Forelimb muscle (tissue), 1 donor: ENCODE measurements at regions not wholly inside any gene's neighbourhood (a gene's known extent, or its start where the extent isn't known, plus 50 kb on each side); places are given as distances from the start of the nearest gene placed in this dataset.

Experiments used
- DNase-seq: peaks from one replicate; pipeline ENCODE4 v3.0.0-alpha.2; 2013; ENCODE audit warnings: low read depth

- DNase-seq = peak; percentile 38
Measured at GRCh38 chr18:39025531-39025930, 1459.9 kb upstream of the CELF4 start.

GRCh38 chr18:39019989-39020388 is 1454.4 kb upstream of the CELF4 start:
- no peak for DNase-seq

DNA sequence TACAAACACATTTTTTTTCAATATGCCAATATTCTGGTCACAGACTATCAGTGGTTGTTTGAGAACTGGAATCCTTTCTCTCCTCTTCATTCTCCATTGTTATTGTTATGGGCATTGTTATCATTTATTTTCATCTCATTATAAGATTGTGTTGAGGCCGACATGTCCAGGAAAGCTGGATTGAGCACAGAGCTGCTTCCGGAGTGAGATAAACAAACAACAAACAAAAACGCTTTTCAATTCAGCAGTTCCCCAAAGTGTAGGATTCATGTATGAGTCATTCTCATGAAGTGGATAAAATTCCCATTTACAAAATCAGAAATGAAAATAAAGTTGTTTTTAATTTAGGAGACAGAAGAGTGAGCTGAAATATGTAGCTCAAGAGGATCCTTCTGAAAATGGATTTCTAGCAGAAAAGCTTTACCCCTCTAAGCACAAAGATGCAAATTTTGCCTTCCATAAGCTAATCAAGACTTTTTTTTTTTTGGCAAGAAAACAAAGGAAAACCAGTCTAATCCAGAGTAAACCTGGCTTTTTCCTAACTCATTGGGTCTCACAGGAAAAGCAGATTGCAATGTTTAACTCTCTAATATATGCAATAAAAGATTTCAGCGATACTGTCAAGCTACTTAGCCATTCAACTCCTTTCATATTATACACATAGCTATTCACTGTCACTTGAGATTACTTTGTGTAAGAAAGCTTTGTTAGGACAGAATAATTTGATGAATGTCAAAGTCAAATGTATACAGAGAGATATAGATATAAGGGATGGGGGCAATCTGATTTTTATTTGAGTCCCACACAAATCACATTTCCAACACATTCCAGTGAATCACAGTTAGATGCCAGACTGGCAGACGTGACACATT is 1441.7 kb upstream of the CELF4 start:
- DNase-seq = no peak

DNA sequence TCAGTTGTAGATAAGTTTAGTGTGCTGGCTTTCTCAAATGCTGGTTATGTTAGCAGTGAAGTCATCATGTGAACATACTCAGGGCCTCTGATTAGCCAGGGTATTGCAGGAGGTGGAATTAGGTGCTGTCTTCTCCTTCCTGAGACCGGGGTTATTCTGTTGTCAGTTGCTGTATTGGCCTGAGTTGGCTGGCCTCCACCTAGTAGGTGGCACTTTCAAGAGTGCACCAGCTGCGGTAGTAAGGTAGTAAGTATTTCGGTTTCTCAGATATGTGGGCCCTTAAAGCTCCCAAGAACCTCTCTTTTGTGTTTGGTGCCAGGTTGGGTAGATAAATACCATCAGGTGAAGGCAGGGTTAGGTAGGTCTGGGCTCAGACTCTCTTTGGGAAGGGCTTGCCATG is 1430.5 kb upstream of the CELF4 start:
- DNase-seq = no peak

DNA sequence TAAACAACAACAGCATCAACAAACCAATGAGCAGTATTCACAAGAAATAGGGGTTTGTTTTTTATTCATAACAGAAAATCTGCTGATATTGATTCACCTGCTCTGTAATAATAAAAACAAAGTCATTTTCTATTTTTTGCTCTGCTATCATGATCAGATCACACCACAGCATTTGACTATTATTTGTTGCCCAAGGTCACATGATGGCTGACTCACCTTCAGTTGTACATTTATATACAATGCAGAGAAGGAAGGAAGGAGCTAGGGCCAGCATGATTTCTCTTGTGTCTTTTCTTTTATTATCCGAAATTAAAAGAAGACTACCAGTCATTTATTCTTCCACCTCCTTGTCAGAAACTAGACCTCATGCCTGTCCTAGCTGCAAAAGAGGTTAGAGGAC is 1427.7 kb upstream of the CELF4 start:
- DNase-seq = no peak

- no peak for DNase-seq
Measured at GRCh38 chr18:38984968-38985367, 1419.4 kb upstream of the CELF4 start.

DNA sequence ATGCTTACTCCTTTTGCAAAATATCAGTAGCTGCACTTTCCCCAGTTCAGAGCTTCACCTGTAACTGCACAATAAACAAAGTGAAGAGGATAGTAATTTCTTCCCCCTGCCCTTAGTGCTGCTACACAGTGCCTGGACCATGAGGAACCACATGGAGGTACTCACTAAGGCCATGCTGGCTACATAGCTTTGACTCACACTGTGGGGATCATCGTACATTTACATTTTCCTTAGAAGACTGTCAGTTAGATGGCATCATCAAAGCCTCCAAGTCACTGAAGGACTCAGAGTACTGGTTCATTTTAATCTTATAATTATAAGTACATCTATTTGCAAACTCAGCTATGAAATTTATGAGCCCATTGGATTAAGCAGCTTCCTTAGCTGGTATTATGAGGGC is 1416.5 kb upstream of the CELF4 start:
- no peak for DNase-seq

DNA sequence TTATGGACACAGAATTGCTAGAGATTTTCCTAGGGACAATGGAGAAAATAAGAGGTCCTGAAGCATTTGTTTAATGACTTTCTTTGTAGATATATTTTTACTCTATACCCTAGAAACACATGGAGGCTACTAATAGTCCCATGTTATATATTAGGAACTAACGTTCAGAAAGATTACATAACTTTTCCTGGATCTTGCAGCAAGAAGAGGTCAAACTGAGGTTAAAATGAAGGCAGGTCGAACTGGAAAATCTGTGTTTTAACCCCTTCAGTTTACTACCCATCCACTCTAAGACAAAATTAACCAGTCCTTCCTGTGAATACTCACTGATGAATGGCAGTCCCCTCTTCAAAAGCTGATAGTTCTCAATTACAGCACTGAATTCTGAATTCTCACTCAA is 1415.8 kb upstream of the CELF4 start:
- peak; percentile 13 for DNase-seq

GRCh38 chr18:38980420-38980819 is 1414.8 kb upstream of the CELF4 start:
- no peak for DNase-seq

DNA sequence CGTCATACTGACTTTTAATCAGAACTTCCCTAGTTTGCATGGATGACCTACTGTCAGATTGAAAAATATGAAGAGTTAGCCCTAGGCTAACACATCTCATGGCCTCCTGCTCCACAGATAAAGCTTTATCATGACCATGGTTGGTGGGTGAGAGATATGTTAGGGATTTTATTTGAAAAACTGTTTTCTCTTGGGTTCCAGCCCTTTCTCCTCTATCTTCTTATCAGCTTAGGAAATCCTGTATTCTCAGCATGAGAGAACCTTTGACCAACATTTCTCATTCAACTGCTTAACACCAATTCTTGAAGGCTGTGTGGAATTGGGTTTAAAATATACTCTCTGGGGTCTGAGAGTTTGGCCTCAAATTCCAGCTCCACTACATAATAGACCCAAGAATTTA is 1407.0 kb upstream of the CELF4 start:
- DNase-seq = no peak

DNA sequence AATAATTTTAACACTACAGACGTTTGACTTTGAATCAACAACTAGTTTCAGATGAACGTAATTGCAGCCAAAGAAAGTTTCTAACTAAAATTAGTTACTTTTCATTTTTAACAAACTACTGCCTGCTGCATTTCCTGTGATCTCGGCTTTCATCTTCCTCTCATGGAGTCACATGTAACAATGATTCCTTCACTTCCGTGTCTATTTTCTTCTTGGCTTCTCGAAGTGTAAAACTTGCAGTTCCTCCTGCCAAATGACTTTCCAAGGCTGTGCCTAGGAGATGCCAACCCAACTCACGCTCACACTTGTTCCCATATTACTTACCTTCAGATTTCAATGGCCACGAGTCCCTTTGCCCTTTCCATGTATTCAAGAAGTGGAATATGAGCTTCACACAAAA is 1406.3 kb upstream of the CELF4 start:
- no peak for DNase-seq

- DNase-seq = no peak
Measured at GRCh38 chr18:38966841-38967240, 1401.2 kb upstream of the CELF4 start.

DNA sequence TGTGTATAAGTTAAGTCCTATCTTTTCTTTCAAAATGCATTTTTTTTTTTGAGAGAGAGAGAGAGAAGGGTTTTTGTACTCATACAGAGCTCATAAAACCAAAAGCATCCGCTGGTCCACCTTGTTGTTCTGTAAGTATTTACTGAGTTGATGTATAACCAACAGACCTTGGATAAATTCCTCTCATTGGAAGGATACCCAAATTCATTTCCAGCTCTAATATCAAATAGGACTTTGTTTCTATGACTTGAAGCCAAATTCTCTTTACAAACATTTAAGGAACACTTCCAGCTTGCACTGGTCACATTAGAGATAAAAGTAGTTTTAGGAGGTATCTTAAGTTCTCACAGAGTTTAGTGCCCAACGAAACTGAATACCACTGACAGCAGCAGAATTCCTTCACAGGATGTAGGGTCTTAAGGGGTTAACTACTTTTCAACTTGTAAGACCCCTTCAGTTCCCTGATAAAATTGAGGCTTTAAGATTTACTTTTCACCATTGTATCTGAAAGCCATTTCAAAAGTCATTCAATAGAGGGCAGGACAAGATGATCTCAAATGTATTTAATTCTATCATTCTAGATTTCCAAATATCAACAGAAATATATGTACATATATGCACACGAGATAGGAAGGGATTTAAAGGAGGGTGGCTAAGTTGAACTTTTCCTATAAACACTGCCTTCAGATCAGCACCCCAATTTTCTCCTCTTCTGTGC is 1398.5 kb upstream of the CELF4 start:
- DNase-seq = no peak

GRCh38 chr18:38961880-38962279 is 1396.3 kb upstream of the CELF4 start:
- no peak for DNase-seq

GRCh38 chr18:38957736-38958135 is 1392.1 kb upstream of the CELF4 start:
- DNase-seq = peak; percentile 39

GRCh38 chr18:38956068-38956467 is 1390.5 kb upstream of the CELF4 start:
- DNase-seq = no peak

- DNase-seq = no peak
Measured at GRCh38 chr18:38951633-38952032, 1386.0 kb upstream of the CELF4 start.

DNA sequence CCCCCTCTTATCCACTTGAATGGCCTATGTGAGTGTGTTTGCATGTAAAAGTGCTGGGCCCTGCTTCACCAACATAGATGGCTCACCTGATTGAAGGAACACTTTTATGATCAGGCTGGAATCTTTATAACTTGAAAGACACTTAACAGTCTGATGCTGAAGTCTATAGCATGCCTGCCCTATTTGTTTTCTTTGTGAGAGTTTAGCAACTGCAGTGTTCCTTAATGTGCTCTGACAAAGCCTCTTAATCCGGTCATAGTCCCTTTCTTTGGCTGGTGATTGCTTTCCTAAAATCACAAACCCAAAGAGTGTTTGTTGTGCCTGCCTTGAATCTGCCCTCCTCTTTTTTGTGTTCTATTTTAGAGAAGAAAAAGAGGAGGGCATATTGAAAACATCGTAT is 1382.8 kb upstream of the CELF4 start:
- DNase-seq = no peak

DNA sequence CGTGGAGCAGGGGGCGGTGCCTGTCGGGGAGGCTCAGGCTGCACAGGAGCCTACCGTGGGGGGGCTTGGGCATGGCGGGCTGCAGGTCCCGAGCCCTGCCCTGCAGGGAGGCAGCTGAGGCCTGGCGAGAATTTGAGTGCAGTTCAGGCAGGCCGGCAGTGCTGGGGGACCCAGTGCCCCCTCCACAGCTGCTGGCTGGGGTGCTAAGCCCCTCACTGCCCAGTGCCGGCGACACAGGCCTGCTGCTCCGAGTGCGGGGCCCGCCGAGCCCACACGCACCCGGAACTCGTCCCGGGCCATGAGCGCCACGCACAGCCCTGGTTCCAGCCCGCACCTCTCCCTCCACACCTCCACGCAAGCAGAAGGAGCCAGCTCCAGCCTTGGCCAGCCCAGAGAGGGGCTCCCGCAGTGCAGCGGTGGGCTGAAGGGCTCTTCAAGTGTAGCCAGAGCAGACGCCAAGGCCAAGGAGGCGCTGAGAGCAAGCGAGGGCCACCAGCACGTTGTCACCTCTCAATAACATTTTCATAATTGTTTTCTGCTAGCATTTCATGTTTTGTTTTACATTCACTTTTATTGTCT is 1378.9 kb upstream of the CELF4 start:
- DNase-seq = no peak

GRCh38 chr18:38941711-38942561 is 1376.3 kb upstream of the CELF4 start:
- no peak for DNase-seq

GRCh38 chr18:38940863-38941531 is 1375.4 kb upstream of the CELF4 start:
- DNase-seq = no peak
